Mesendoderm (in vitro differentiated cells): ENCODE measurements at regions not wholly inside any gene's neighbourhood (a gene's known extent, or its start where the extent isn't known, plus 50 kb on each side); places are given as distances from the start of the nearest gene placed in this dataset.
"Not testable (repeated sequence)": the region's sequence is repeated elsewhere in the genome, so short reads cannot be mapped to it uniquely, and the experiment has no call there.

Experiments used
- DNase-seq: peaks from one replicate; pipeline ENCODE4 v3.0.0; 2013
- H2AK5ac ChIP-seq: 2 replicates; pipeline ENCODE4 v1.6.1; 2013; ENCODE audit warnings: low read length, inconsistent platforms
- H2BK120ac ChIP-seq: 2 replicates; pipeline ENCODE4 v1.6.1; 2013; ENCODE audit warnings: low read depth, mild to moderate bottlenecking, low read length, moderate library complexity, mixed read lengths
- H2BK15ac ChIP-seq: replicated peaks from 2 replicates; pipeline ENCODE4 v1.6.1; 2013; ENCODE audit warnings: low read depth, mild to moderate bottlenecking, moderate library complexity
- H2BK5ac ChIP-seq: 2 replicates; pipeline ENCODE4 v1.6.1; 2013; ENCODE audit warnings: low read length, inconsistent platforms
- H3K18ac ChIP-seq: 2 replicates; pipeline ENCODE4 v1.6.1; 2013; ENCODE audit warnings: mild to moderate bottlenecking, low read length, mixed read lengths
- H3K23ac ChIP-seq: one replicate; pipeline ENCODE4 v1.6.1; 2013; ENCODE audit warnings: low read length
- H3K27ac ChIP-seq: 2 replicates; pipeline ENCODE4 v1.5.1; 2013; ENCODE audit warnings: low read depth, mild to moderate bottlenecking, inconsistent platforms, low read length, moderate library complexity
- H3K27me3 ChIP-seq: 2 replicates; pipeline ENCODE4 v1.6.1; 2013; ENCODE audit warnings: low read length, control low read depth, mild to moderate bottlenecking, inconsistent platforms; ENCODE audit not compliant: insufficient read depth, poor library complexity
- H3K36me3 ChIP-seq: 2 replicates; pipeline ENCODE4 v1.6.1; 2013; ENCODE audit warnings: low read length, inconsistent platforms; ENCODE audit not compliant: control insufficient read depth, insufficient read depth
- H3K4ac ChIP-seq: one replicate; pipeline ENCODE4 v1.6.1; 2013; ENCODE audit warnings: low read depth, mild to moderate bottlenecking, low read length, moderate library complexity
- H3K4me1 ChIP-seq: 2 replicates; pipeline ENCODE4 v1.6.1; 2013; ENCODE audit warnings: low read depth, low read length, inconsistent platforms; ENCODE audit not compliant: control insufficient read depth
- H3K4me2 ChIP-seq: 2 replicates; pipeline ENCODE4 v1.6.1; 2013; ENCODE audit warnings: low read length
- H3K4me3 ChIP-seq: 2 replicates; pipeline ENCODE4 v1.5.1; 2013; ENCODE audit warnings: mild to moderate bottlenecking, low read length
- H3K56ac ChIP-seq: one replicate; pipeline ENCODE4 v1.6.1; 2013; ENCODE audit warnings: low read length
- H3K79me1 ChIP-seq: 2 replicates; pipeline ENCODE4 v1.6.1; 2013; ENCODE audit warnings: low read length, inconsistent platforms
- H3K79me2 ChIP-seq: 2 replicates; pipeline ENCODE4 v1.6.1; 2013; ENCODE audit warnings: mild to moderate bottlenecking, low read length; ENCODE audit not compliant: control insufficient read depth, insufficient read depth
- H3K9ac ChIP-seq: 2 replicates; pipeline ENCODE4 v1.6.1; 2013; ENCODE audit warnings: low read length, inconsistent platforms
- H4K5ac ChIP-seq: one replicate; pipeline ENCODE4 v1.6.1; 2013; ENCODE audit warnings: low read length
- H4K8ac ChIP-seq: one replicate; pipeline ENCODE4 v1.6.1; 2013; ENCODE audit warnings: low read depth, mild to moderate bottlenecking, control low read depth, low read length, moderate library complexity
- WGBS: extraction: QIAGEN DNeasy Blood & Tissue Kit; methylation state at CpG from one replicate; pipeline ENCODE4 v1.1.7; 2013; ENCODE audit warnings: low lambda C conversion rate, missing lambda C conversion rate; ENCODE audit not compliant: insufficient coverage; ENCODE audit errors: extremely low coverage; 5-methylcytosine and 5-hydroxymethylcytosine counted together

DNA sequence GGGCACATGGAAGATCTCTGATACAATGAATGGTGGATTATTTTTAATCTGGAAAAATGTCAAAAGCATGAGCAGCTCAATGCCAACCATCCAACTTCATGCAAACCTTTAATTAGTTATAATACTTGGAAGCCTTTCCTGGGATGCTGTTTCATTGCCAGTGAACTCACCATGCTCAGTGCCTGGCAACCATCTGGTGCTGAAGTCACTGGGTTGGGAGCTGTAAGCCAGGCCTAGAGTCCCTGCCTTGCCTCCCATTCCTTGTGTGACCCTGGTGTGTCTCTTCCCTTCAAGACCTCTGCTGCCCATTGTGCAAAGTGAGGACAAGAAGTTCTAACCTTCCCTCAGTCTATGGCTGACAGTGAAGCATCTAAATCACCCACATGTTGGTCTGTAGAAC is 458.7 kb downstream of the RNF144A start:
- no peaks in the 10 kb centered on the region for H3K27me3 ChIP-seq
- H3K23ac ChIP-seq = no peak overlapping the region
- no peak overlapping the region for H2AK5ac ChIP-seq
- H2BK5ac ChIP-seq = no peak overlapping the region
- no peak overlapping the region for H3K18ac ChIP-seq
- no peak overlapping the region for H4K8ac ChIP-seq
- H4K5ac ChIP-seq = no peak overlapping the region
- no peak overlapping the region for H2BK120ac ChIP-seq
- H3K79me2 ChIP-seq = no peaks in the 10 kb centered on the region
- H2BK15ac ChIP-seq = no peak overlapping the region
- H3K4me1 ChIP-seq = no peaks in the 10 kb centered on the region
- no peak overlapping the region for H3K9ac ChIP-seq
- no peaks in the 10 kb centered on the region for H3K36me3 ChIP-seq
- no peak overlapping the region for H3K4me3 ChIP-seq
- no peak for DNase-seq
- H3K56ac ChIP-seq = no peak overlapping the region
- no peak overlapping the region for H3K4me2 ChIP-seq
- no peaks in the 10 kb centered on the region for H3K79me1 ChIP-seq
- H3K4ac ChIP-seq = no peak overlapping the region
- H3K27ac ChIP-seq = no peak overlapping the region

GRCh38 chr2:7377916-7378569 is 460.8 kb downstream of the RNF144A start:
- H3K79me1 ChIP-seq = no peaks in the 10 kb centered on the region
- H3K27me3 ChIP-seq = no peaks in the 10 kb centered on the region
- H2AK5ac ChIP-seq = no peak overlapping the region
- H3K79me2 ChIP-seq = no peaks in the 10 kb centered on the region
- DNase-seq = peak; percentile 14
- no peak overlapping the region for H3K18ac ChIP-seq
- H2BK120ac ChIP-seq = no peak overlapping the region
- no peak overlapping the region for H3K9ac ChIP-seq
- no peak overlapping the region for H3K27ac ChIP-seq
- H2BK5ac ChIP-seq = no peak overlapping the region
- no peak overlapping the region for H4K5ac ChIP-seq
- H3K4me3 ChIP-seq = no peak overlapping the region
- H3K36me3 ChIP-seq = no peaks in the 10 kb centered on the region
- H3K4me2 ChIP-seq = no peak overlapping the region
- no peaks in the 10 kb centered on the region for H3K4me1 ChIP-seq
- H3K56ac ChIP-seq = no peak overlapping the region
- H3K23ac ChIP-seq = no peak overlapping the region
- no CpG with 5 or more reads among the region's 12 CpGs for WGBS
- no peak overlapping the region for H3K4ac ChIP-seq
- no peak overlapping the region for H2BK15ac ChIP-seq
- no peak overlapping the region for H4K8ac ChIP-seq

DNA sequence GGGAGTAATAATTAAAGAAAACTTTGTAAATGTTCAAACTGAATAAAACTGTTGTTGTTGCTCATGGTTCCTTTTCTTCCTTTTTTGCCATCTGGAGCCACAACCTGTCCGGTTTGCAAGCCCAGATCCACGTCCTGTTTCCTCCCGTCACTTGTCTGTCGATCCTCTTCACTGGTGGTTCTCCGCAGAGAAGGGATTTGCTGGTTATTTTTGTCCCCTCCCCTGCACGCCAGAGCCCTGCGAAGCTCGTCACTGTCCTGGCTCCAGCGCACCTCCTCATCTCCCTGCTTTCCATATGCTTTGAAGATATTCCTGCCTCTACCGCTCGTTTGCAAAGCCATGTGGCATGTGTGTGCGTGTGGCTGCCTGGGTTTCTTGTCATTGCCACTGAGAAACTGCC is 461.4 kb downstream of the RNF144A start:
- Histone ChIP-seq H3K79me1 (no peaks in the 10 kb centered on the region), H4K8ac (no peak overlapping the region), H3K27ac (no peak overlapping the region), H4K5ac (no peak overlapping the region), H2BK15ac (no peak overlapping the region), H3K18ac (no peak overlapping the region), H3K4me1 (no peaks in the 10 kb centered on the region), H3K23ac (no peak overlapping the region), H3K79me2 (no peaks in the 10 kb centered on the region), H3K4me3 (no peak overlapping the region), H3K27me3 (no peaks in the 10 kb centered on the region), H3K36me3 (no peaks in the 10 kb centered on the region), H3K4me2 (no peak overlapping the region), H2BK5ac (no peak overlapping the region), H3K4ac (no peak overlapping the region), H2AK5ac (no peak overlapping the region), H3K9ac (no peak overlapping the region), H3K56ac (no peak overlapping the region), H2BK120ac (no peak overlapping the region)
- no peak for DNase-seq
- no CpG with 5 or more reads among the region's 12 CpGs for WGBS

DNA sequence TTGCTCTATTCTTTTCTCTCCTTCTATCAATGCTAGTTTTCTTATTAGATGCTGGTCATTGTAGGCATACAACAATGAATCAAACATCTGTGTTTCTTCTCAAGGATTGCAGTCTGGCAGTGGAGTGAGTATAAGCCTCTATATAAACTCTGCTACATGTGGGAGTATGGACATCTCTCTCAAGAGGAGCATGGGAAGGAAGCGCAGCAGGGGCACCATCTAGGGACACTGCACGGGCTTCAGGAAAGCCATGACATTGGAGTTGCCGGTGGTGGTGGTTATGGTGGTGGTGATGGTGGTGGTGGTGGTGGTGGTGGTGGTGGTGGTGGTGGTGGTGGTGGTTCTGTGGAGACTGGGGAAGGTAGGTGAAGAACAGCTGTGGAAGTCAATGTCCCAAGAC is 462.6 kb downstream of the RNF144A start:
- H3K4me2 ChIP-seq = no peak overlapping the region
- H2BK15ac ChIP-seq = no peak overlapping the region
- no peak overlapping the region for H4K8ac ChIP-seq
- no peak overlapping the region for H3K9ac ChIP-seq
- H3K4me1 ChIP-seq = no peaks in the 10 kb centered on the region
- H3K79me1 ChIP-seq = no peaks in the 10 kb centered on the region
- H2BK5ac ChIP-seq = no peak overlapping the region
- no peak overlapping the region for H3K4me3 ChIP-seq
- H3K23ac ChIP-seq = no peak overlapping the region
- H3K18ac ChIP-seq = no peak overlapping the region
- H2BK120ac ChIP-seq = no peak overlapping the region
- no peak overlapping the region for H3K56ac ChIP-seq
- WGBS = no CpG with 5 or more reads among the region's 3 CpGs
- H3K27ac ChIP-seq = no peak overlapping the region
- no peak overlapping the region for H4K5ac ChIP-seq
- no peaks in the 10 kb centered on the region for H3K36me3 ChIP-seq
- no peak overlapping the region for H3K4ac ChIP-seq
- H3K79me2 ChIP-seq = no peaks in the 10 kb centered on the region
- no peak overlapping the region for H2AK5ac ChIP-seq
- no peaks in the 10 kb centered on the region for H3K27me3 ChIP-seq
- DNase-seq = peak; percentile 10

- no peak overlapping the region for H3K23ac ChIP-seq
- no peak overlapping the region for H3K56ac ChIP-seq
- WGBS = no CpG with 5 or more reads among the region's 11 CpGs
- H3K9ac ChIP-seq = no peak overlapping the region
- H2BK5ac ChIP-seq = no peak overlapping the region
- H3K4me2 ChIP-seq = no peak overlapping the region
- H3K36me3 ChIP-seq = no peaks in the 10 kb centered on the region
- H2AK5ac ChIP-seq = no peak overlapping the region
- no peak overlapping the region for H3K18ac ChIP-seq
- no peaks in the 10 kb centered on the region for H3K79me1 ChIP-seq
- no peak overlapping the region for H2BK15ac ChIP-seq
- no peak overlapping the region for H3K4ac ChIP-seq
- H4K5ac ChIP-seq = no peak overlapping the region
- H3K27ac ChIP-seq = no peak overlapping the region
- no peaks in the 10 kb centered on the region for H3K79me2 ChIP-seq
- H3K4me3 ChIP-seq = no peak overlapping the region
- H4K8ac ChIP-seq = no peak overlapping the region
- DNase-seq = no peak
- H2BK120ac ChIP-seq = no peak overlapping the region
- H3K4me1 ChIP-seq = no peaks in the 10 kb centered on the region
- H3K27me3 ChIP-seq = no peaks in the 10 kb centered on the region
Observed at GRCh38 chr2:7384773-7385349, 467.6 kb downstream of the RNF144A start.

DNA sequence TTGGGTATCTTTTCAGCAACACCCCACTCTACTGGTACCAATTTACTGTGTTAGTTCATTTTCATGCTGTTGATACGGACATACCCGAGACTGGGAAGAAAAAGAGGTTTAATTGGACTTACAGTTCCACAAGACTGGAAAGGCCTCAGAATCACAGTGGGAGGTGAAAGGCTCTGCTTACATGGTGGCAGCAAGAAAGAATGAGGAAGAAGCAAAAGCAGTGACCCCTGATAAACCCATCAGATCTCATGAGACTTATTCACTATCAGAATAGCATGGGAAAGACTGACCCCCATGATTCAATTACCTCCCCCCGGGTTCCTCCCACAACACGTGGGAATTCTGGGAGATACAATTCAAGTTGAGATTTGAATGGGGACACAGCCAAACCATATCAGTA is 473.1 kb downstream of the RNF144A start:
- no CpG with 5 or more reads among the region's 4 CpGs for WGBS
- not testable (repeated sequence) for H3K18ac ChIP-seq, H3K4ac ChIP-seq

More for the DNA sequence above, 473.1 kb downstream of the RNF144A start:
- not testable (repeated sequence) for H2BK5ac ChIP-seq, DNase-seq, H3K4me3 ChIP-seq, H4K8ac ChIP-seq, H2BK15ac ChIP-seq, H2AK5ac ChIP-seq, H3K79me1 ChIP-seq, H2BK120ac ChIP-seq, H3K4me1 ChIP-seq, H3K4me2 ChIP-seq, H3K23ac ChIP-seq, H3K36me3 ChIP-seq, H3K56ac ChIP-seq, H3K27me3 ChIP-seq, H3K9ac ChIP-seq, H3K79me2 ChIP-seq, H4K5ac ChIP-seq, H3K27ac ChIP-seq
